KMS-11 (cell line): ENCODE measurements at regions not wholly inside any gene's neighbourhood (a gene's known extent, or its start where the extent isn't known, plus 50 kb on each side); places are given as distances from the start of the nearest gene placed in this dataset.

Experiments used
- H2AFZ ChIP-seq: fragments of 200-600 bp; sonication (generic); 2 replicates; pipeline ENCODE4 v1.6.1; 2016; ENCODE audit warnings: antibody characterized with exemption, mixed run types, low read depth
- H3K27ac ChIP-seq: fragments of 200-600 bp; sonication (generic); 2 replicates; pipeline ENCODE4 v1.6.1; 2016; ENCODE audit warnings: mild to moderate bottlenecking, mixed run types
- H3K27me3 ChIP-seq: fragments of 200-600 bp; sonication (generic); 2 replicates; pipeline ENCODE4 v1.6.1; 2017; ENCODE audit warnings: mild to moderate bottlenecking, low read depth, mixed run types, moderate library complexity; ENCODE audit not compliant: insufficient read depth
- H3K36me3 ChIP-seq: fragments of 200-600 bp; sonication (generic); 2 replicates; pipeline ENCODE4 v1.6.1; 2017; ENCODE audit warnings: mild to moderate bottlenecking, mixed run types; ENCODE audit not compliant: insufficient read depth
- H3K4me1 ChIP-seq: fragments of 200-600 bp; sonication (generic); 2 replicates; pipeline ENCODE4 v1.6.1; 2016; ENCODE audit warnings: mild to moderate bottlenecking, low read depth, mixed run types; ENCODE audit not compliant: poor library complexity, severe bottlenecking
- H3K4me2 ChIP-seq: fragments of 200-600 bp; sonication (generic); 2 replicates; pipeline ENCODE4 v1.7.0; 2016; ENCODE audit warnings: mild to moderate bottlenecking, mixed run types
- H3K4me3 ChIP-seq: fragments of 200-600 bp; sonication (generic); IDR thresholded peaks from 2 replicates; pipeline ENCODE4 v1.6.1; 2017; ENCODE audit warnings: low read depth, low read length, mixed read lengths; ENCODE audit not compliant: insufficient read depth
- H3K79me2 ChIP-seq: fragments of 200-600 bp; sonication (generic); 2 replicates; pipeline ENCODE4 v1.6.1; 2016; ENCODE audit warnings: low read depth, mixed run types; ENCODE audit not compliant: insufficient read depth
- H3K9ac ChIP-seq: fragments of 200-600 bp; sonication (generic); 2 replicates; pipeline ENCODE4 v1.6.1; 2016; ENCODE audit warnings: mild to moderate bottlenecking, mixed run types
- H4K20me1 ChIP-seq: fragments of 200-600 bp; sonication (generic); 2 replicates; pipeline ENCODE4 v1.6.1; 2016; ENCODE audit warnings: mild to moderate bottlenecking, mixed run types; ENCODE audit not compliant: insufficient read depth
- TF ChIP-seq, protein P1 (sequence below): fragments of 200-600 bp; sonication (generic); conservative IDR thresholded peaks from 2 replicates; pipeline ENCODE4 v1.6.1; 2017; ENCODE audit warnings: low read depth, mild to moderate bottlenecking, antibody characterized with exemption, low read length, moderate library complexity, mixed read lengths

GRCh38 chr14:97306760-97307246, 509.6 kb downstream of the VRK1 start:
- no peak overlapping the region for H3K4me3 ChIP-seq
- peaks cover 20% of the 10 kb centered on the region for H3K4me1 ChIP-seq
- H2AFZ ChIP-seq = no peak overlapping the region
- peak overlapping the region; percentile 75; the same call in 1 of the 2 replicates for H3K27ac ChIP-seq
- peak overlapping the region; percentile 15; the same call in 1 of the 2 replicates for H3K9ac ChIP-seq
- H3K79me2 ChIP-seq = no peaks in the 10 kb centered on the region
- no peaks in the 10 kb centered on the region for H4K20me1 ChIP-seq
- no peak overlapping the region for H3K4me2 ChIP-seq
- no peaks in the 10 kb centered on the region for H3K36me3 ChIP-seq
- TF ChIP-seq, protein P1, sequence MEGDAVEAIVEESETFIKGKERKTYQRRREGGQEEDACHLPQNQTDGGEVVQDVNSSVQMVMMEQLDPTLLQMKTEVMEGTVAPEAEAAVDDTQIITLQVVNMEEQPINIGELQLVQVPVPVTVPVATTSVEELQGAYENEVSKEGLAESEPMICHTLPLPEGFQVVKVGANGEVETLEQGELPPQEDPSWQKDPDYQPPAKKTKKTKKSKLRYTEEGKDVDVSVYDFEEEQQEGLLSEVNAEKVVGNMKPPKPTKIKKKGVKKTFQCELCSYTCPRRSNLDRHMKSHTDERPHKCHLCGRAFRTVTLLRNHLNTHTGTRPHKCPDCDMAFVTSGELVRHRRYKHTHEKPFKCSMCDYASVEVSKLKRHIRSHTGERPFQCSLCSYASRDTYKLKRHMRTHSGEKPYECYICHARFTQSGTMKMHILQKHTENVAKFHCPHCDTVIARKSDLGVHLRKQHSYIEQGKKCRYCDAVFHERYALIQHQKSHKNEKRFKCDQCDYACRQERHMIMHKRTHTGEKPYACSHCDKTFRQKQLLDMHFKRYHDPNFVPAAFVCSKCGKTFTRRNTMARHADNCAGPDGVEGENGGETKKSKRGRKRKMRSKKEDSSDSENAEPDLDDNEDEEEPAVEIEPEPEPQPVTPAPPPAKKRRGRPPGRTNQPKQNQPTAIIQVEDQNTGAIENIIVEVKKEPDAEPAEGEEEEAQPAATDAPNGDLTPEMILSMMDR = no peak
- no peaks in the 10 kb centered on the region for H3K27me3 ChIP-seq

DNA sequence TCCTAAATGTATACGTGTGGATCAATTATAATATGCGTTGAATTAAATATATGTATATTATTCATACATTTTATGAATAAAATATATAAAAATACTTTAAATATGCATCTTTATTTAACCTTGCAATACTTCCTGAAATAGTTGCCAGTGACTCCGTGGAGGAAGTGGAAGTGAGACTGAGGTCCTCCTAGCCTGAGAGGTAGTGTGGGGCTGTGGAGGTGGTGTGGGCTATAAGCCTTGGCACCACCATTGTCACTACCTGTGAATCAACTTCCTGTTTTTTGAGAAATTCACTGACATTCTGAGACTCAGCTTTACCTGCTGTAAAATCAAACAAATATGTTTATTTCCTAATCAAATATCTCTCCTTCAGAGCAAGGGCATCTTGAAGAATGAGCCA, 514.2 kb downstream of the VRK1 start:
- H3K79me2 ChIP-seq = no peaks in the 10 kb centered on the region
- H3K9ac ChIP-seq = no peak overlapping the region
- H3K4me2 ChIP-seq = no peak overlapping the region
- H2AFZ ChIP-seq = no peak overlapping the region
- no peaks in the 10 kb centered on the region for H4K20me1 ChIP-seq
- no peak overlapping the region for H3K27ac ChIP-seq
- H3K4me1 ChIP-seq = peaks cover 11% of the 10 kb centered on the region
- no peaks in the 10 kb centered on the region for H3K27me3 ChIP-seq
- no peaks in the 10 kb centered on the region for H3K36me3 ChIP-seq
- no peak overlapping the region for H3K4me3 ChIP-seq
- TF ChIP-seq, protein P1 = no peak

- TF ChIP-seq, protein P1 = no peak
Observed at GRCh38 chr14:97312910-97313309, 515.7 kb downstream of the VRK1 start.

GRCh38 chr14:97315790-97316189, 518.6 kb downstream of the VRK1 start:
- H4K20me1 ChIP-seq = no peaks in the 10 kb centered on the region
- H3K9ac ChIP-seq = no peak overlapping the region
- H3K4me3 ChIP-seq = no peak overlapping the region
- no peaks in the 10 kb centered on the region for H3K4me1 ChIP-seq
- no peaks in the 10 kb centered on the region for H3K79me2 ChIP-seq
- TF ChIP-seq, protein P1 = no peak
- H3K4me2 ChIP-seq = no peak overlapping the region
- H3K27ac ChIP-seq = no peak overlapping the region
- H3K27me3 ChIP-seq = no peaks in the 10 kb centered on the region
- H3K36me3 ChIP-seq = no peaks in the 10 kb centered on the region
- H2AFZ ChIP-seq = no peak overlapping the region

More at GRCh38 chr14:97312910-97313309, 515.7 kb downstream of the VRK1 start:
- Histone ChIP-seq H3K79me2 (no peaks in the 10 kb centered on the region), H3K9ac (no peak overlapping the region), H2AFZ (no peak overlapping the region), H3K4me1 (no peaks in the 10 kb centered on the region), H4K20me1 (no peaks in the 10 kb centered on the region), H3K4me3 (no peak overlapping the region), H3K36me3 (no peaks in the 10 kb centered on the region), H3K4me2 (no peak overlapping the region), H3K27me3 (no peaks in the 10 kb centered on the region), H3K27ac (no peak overlapping the region)
